ENCODE measurements at regions not wholly inside any gene's neighbourhood (a gene's known extent, or its start where the extent isn't known, plus 50 kb on each side); places are given as distances from the start of the nearest gene placed in this dataset.
"Not testable (repeated sequence)": the region's sequence is repeated elsewhere in the genome, so short reads cannot be mapped to it uniquely, and the experiment has no call there.

DNA sequence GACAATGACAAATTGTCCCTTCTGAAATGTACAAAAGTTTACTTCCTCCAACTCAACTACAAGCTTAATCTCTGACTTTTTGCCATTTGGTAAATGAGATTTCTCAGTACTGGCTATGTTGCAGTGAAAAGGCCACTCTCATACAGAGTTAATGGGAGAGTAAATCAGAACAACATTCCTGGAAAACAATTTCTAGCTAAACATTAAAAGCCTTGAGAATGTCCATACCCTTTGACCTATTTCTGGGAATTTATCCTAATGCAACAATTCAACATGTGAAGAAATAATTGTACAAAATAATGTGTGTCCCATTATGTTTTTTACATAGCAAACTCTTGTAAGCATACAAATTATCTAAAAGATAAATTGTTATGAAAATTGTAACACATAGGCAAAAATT lies 56.3 kb upstream of the SPEF2 start:
- DNase-seq: no peak

DNA sequence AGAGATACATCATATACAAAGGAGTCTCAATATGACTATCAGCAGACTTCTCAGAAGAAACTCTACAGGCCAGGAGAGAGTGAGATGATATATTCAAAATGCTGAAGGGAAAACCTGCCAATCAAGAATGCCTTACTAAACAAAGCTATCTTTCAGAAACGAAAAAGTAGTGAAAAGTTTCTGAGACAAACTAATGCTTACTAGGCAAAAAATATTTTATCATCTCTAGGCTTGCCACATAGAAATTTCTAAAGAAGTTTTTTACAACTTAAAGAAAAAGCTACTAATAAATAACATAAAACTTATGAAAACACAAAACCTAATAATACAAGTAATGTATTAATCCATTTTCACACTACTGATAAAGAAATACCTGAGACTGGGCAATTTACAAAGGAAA lies 59.9 kb upstream of the SPEF2 start:
- DNase-seq: no peak

DNA sequence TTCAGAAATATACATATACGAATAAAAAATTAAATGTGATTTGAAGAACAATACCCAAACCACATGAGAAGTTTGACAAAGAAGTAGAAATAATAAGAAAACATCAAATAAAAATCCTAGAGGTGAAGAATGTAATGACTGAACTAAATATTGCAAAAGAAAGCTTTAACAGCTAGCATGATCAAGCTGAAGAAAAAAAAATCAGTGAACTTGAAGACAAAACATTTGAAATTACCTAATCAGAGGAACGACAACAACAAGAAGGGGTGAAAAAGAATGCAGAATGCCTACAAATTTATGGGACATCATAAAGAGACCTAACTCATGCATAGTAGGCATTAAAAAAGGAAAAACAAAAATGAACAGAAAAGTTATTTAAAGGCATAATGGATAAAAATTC lies 60.5 kb upstream of the SPEF2 start:
- DNase-seq: no peak

DNA sequence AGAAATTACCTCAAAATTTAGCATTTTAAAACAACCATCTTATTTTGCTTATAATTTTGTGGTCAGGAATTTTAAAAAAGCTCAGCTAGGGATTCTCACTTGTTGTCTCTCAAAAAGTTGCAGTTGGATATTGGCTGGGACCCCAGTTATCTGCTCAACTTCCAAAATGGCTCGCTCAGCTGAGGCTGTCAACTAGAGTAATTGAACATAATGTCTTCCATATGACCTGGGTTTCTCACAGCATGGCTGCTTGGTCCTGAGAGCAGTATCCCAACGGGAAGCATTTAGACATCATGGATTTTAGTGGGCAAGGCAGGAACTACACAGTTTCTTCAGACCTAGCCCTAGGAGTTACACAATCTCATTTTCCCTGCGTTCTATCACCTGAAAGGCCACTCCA lies 63.6 kb upstream of the SPEF2 start:
- DNase-seq: no peak

DNA sequence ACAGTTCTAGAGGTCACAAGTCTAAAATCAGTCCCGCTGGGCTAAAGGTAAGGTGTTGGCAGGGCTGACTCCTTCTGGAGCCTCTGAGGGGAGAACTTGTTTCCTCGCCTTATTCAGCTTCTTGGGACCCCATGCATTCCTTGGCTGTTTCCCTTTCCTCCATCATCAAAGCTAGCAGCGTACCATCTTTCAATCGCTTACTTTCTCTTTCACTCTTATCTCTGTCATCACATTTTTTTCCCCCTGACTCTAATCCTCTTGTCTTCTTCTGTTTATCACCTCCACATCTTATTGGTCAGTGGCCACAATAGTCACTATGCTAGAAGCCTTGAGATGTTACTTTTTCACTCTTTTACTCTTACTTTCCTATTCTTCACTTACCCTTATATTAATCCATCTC lies 72.5 kb upstream of the SPEF2 start:
- no peak for DNase-seq

DNA sequence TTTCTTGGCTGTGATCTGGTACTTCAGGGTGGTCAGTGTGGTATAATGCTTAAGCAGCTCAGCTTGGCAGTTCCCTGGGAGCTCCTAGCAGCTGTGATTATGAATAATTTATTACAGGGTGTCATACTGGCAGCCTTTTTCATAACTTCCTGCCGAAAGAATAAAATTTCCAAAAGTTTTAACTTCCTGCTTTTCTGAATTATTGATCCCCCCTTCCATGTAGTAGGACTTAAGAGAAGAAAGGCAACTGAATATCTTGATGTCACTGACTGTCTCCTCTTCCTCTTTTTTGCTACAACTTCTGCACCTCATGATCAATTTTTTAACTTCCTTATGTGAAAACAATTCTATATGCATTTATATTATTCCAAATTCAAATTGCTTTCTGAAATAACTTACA lies 74.3 kb upstream of the SPEF2 start:
- no peak for DNase-seq

DNA sequence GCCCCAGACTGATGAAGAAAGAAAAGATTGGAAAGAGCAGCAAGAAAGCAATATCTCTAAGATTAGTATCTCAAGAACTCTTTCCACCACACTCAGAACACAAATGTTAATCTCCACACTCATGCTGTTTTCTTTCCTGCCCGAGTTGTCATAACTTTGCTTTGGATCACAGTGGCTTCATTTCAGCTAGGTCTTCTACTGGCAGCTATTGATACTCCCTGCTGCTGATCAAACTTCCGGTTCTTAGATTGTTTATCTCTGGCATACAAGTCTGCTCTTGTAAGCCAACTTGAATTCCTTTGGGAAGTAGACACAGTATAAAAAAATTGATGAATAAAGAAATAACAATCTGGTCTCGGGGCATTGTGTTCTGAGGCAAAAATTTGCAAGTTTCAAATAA lies 77.7 kb upstream of the SPEF2 start:
- no peak for DNase-seq

DNA sequence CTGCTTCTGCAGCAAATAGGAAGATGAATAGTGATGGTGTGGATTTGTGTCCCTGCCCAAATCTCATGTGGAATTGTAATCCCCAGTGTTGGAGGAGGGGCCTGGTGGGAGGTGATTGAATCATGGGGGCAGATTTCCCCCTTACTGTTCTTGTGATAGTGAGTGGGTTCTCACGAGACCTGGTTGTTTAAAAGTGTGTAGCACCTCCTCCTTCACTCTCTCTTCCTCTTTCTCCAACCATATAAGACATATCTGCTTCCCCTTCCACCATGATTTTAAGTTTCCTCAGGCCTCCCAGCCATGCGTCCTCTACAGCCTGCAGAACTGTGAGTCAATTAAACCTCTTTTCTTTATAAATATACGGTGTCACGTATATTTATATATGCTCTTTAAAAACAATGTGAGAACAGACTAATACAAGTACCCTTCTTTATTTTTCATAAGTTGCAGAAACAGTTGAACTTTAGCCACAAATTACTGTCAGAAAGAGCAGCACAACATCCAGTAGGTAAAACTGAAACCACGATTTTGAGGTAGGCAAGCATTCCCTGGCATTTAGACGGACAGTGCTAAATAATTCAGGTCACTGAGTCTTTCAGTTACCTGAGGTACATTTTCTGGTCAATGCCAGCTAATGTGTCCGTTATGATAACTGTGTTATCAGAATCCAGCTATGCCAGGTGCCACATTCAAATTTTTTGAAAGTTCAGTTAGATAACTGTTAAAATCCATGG lies 79.3 kb upstream of the SPEF2 start:
- DNase-seq: no peak

DNA sequence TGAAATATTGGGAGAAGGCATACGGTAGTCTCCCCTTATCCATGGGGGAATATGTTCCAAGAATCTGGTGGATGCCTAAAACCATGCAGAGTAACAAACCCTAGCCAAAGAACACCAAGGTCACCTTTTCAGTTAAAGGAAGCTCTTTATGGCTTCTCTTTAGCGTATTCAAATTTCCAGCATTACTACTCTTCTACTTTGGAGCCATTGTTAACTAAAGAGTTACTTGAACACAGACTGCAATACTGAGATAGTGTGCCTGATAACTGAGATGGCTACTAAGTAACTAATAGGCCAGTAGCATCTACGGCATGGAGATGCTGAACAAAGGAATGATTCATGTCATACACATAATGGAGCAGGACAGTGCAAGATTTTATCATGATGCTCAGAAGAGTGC lies 84.5 kb upstream of the SPEF2 start:
- DNase-seq: no peak

DNA sequence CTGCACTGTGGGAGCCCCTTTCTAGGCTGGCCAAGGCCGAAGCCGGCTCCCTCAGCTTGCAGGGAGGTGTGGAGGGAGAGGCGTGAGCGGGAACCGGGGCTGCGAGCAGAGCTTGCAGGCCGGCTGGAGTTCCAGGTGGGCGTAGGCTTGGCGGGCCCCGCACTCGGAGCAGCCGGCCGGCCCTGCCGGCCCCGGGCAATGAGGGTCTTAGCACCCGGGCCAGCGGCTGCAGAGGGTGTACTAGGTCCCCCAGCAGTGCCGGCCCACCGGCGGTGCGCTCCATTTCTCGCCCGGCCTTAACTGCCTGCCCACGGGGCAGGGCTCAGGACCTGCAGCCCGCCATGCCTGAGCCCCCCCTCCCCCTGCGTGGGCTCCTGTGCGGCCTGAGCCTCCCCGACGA lies 86.1 kb upstream of the SPEF2 start:
- not testable (repeated sequence) for DNase-seq

DNA sequence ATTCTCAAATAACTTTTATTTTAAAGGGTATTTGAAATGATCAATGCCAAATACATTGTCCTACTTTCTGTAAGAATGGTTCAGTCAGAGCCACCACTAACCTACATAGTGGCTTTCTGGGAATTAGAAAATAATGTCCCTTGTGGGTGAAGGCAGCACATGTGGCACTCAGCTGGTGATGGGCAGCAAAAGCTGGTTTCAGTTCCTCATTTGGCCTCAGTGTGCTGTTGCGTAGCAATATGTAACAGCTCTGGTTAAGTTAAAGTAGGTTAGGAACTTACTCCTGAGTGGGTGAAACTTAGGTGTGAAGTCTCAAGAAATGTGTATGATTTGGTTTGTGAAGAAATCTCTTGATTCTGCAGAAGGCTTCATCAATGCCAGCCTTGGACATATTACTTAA lies 99.6 kb upstream of the SPEF2 start:
- DNase-seq: no peak

DNA sequence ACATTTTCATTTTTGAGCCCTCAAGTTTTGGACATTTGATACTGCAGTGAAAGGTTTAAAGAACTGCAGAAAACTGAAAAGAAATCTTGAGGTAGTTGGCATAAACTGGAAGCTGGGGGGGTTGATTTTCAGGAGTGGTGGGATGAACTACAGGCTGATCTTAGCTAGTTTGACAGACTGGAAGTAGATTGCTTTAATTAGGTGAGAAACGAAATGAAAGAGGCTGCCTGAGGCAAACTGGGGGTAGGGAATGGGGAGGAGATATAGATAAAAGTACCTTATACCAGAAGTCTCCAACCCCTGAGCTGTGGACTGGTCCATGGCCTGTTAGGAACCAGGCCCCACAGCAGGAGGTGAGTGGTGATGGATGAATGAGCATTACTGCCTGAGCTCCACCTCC lies 101.4 kb upstream of the SPEF2 start:
- no peak for DNase-seq

DNA sequence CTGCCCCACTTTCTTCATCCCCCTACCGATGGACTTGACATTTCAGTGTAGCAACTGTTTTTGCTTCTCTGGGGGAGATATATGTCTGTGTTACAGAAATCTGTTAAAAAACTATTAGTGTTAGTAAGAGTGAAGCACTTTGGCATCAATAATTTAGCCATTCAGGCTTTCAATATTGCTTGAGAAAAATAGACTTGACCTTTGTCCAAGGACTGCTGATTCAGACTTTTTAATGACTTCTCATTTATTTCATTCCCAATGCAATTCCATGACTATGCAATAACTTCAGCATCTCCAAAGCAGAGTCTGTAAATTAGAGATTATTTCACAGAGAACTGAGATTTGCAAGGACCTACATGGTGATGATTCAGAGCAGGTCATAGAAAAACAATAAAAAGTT lies 104.1 kb upstream of the SPEF2 start:
- no peak for DNase-seq

DNA sequence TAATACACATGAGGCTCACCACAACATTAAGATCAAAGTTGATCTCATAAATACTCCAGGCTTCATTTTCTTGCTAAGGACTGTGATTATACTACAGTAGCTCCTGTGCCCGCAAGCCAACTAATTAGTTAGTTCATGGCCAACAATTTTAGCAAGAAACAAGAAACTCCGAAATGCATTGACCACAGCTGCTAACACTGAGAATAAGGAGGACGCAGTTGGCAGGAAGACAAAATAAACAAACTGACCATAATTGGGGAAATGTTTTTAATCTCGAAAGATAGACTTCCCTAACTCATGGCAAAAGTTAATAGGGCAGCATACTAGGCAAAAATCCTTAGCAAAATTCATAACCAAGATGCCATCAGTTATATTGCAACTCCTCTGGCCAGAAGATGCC lies 115.5 kb upstream of the SPEF2 start:
- no peak for DNase-seq

DNA sequence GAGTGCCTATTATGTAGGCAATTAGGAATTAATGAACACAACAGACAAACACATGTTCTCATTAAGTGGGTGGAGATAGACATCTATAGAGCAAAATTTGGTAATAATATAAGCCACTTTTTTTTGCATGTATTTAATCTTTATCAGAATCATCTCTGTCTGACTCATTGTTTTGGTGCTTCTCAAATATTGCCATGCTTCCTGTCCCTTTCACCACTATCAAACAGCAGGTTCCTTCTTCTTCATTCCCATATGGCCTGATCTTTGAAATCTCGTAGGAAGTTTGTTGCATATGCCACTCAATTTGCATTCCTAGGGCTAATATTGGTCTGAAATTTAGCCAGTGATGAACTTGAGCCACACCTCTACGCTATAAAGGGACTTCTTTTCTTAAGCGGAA lies 128.9 kb upstream of the SPEF2 start:
- DNase-seq: no peak

DNA sequence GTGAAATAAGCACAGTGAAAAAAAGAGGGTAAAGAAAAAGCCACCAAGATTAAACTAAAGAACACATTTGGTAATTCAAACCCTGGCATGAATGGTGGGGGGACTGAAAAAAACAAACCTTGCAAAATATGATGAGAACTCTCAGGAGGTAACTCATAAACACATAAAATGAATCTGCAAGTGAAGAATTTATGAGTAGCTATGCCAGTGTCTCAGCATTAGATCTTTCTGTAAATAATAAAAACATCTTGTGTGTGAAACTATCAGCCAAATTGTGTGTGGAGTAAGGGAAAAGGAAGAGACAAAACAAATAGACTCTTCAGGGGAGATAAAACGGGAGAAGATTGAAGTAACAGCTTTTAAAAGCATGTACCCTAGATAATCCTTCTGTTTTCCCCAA lies 129.6 kb upstream of the SPEF2 start:
- DNase-seq: no peak

DNA sequence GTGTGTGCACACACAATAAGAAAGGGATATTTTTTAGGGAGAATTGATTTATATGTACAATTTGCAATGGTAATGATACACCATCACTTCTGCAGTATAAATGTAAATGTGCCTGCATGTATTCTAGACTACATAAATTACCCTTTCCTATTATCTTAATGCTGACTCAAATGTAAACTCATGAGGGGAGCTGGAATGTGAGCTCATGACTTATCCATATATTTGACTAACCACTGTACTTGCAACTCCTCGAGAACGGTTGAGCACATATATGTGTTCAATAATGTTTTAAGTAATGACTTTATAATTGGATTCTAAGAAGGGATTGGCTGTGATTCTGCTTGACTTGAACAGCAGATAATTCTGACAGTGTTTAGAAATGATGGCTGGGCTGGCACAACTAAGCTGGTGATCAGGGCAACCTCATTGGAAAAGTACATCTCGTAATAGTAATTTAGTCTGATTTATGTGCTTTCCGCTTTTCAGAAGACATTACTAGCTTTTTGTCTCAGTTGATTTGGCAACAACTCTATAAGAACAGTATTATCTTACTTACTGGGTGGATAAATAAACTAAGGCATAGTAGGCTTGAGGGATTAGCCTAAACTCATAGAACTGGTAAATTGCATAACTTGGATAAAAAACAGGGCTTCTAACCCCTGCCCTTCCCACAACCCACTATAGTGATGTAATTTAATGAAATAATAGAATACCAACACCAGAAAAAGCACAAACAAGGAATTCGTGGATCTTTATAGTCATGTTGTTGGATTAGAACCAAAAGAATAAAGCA lies 130.2 kb upstream of the SPEF2 start:
- DNase-seq: no peak

DNA sequence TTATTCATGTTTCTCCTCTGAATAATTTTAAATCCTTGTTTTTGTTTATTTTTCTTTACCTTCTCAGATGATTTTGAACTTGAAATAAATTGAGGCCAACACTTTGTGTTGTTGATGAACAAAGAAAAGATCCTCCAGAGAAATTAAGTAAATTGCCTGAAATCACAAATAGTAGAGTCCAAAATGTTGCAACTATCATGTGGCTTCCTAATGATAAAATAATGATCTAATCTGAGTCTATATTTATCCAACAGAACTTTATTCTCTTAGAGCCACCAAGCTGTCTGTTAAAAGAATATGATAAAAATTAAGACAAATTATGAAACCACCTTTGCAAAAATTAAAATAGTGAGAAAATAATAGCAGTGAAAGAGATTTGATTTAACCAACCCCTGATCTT lies 132.2 kb upstream of the SPEF2 start:
- DNase-seq: no peak

DNA sequence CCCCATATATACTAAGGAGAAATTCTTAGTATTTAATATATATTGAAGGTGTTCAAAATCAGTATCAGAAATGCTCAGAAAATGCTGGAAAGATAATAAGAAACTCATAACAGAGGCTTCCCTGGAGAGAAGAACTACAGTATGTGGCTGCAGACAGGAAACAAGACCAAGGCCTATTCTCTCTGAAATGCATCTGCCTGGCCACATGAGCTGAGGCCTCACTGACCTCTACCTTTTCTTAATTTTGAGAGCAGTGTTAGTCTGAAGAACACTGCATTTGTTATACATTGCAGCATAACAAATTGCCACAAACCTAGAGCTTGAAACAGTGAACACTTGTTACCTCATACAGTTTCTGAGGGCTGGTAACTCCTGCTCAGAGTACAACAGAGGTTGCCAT lies 133.4 kb upstream of the SPEF2 start:
- DNase-seq: no peak

DNA sequence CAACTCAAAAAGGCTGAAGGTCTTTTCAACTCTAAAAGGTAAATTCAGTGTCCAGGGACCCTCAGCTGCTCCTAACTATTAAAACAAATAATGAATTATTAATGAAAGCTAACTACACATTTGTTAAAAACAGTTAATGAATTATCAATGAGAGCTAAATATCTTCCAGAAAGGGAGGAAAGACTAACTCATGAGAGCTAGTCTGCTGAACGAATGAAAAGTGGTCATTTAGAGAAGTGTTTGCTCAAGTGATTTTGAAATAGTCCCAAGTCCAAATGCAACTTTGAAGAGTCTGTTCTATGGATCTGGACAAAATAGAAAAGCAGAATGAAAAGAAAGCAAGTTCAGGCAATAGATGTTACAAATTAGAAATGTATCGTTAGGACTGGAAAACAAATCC lies 133.9 kb upstream of the SPEF2 start:
- DNase-seq: no peak

DNA sequence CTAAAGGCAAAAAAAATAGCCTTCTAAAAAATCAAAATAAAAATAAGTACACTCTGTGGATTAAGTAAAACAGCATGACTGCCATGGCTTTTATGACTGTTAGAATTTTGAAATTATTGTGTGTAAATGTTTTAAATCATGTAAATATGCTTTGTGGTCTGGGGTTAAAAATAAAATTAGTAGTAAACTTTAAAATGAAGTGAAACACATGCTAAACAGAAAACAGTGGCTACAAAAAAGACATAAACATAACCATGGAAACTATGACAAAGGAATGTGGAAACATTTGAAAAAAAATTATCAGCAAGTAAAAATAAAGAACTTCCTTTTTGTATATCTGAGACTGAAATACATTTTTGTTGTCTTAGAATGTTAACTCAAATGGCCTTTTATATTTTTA lies 134.5 kb upstream of the SPEF2 start:
- DNase-seq: no peak

DNA sequence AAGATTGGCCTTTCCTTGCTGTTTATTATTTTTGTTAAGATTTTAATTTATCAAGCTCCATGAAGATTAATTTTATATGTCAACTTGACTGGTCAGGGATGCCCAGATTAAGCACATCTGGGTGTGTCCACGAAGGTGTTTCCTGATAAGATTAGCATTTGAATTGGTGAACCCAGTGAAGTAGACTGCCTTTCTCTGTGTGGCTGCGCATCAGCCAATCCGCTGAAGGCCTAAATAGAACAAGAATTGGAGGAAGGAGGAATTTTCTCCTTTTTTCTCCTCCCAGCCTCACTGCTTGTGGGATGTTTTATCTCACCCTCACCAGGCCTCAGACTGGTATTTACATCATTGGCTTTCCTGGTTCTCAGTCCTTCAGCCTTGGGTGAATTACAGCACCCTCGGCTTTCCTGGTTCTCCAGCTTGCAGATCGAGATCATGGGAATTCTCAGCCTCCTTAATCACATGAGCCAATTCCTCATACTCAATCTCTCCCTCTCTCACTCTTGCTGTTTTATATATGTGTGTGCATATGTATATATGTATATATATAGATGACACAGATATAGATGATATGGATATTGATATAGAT lies 135.4 kb upstream of the SPEF2 start:
- DNase-seq: no peak

DNA sequence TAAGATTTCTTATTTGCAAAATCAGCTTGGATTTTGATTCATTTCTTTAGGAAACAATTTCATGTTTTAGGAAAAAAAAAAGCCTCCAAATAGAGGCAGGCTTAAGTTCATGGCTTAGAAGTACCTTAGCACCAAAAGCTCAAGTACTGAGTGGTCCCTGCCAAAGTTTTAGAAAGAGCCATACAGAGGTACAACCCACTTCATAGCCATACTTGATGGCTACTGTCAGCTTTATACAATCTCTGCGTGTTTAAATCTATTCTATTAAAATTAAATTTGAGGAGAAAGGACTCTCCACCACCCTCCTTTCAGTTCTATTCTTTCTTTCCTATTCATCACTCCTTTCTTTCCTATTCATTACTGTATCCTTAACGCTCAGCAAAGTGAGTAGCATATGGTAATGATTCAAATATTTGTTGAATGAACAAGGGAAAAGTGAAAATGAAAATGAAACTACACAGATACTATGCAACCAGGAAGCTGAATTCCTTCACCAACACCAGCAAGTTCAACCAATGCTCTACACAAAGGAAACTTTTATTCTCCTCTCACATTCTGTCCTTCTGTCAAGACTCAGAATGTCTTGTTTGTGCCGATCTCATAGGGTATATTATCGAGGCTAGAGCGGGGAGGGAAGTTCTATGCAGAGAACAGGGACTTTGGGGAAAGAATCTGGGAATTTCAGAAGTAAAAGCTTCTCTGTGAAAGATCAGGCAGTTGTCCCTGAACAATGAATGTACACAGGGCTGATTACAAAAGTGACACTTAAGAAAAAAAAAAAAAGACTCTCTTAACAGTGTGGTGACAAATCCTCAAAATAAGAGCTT lies 138.6 kb upstream of the SPEF2 start:
- no peak for DNase-seq

DNA sequence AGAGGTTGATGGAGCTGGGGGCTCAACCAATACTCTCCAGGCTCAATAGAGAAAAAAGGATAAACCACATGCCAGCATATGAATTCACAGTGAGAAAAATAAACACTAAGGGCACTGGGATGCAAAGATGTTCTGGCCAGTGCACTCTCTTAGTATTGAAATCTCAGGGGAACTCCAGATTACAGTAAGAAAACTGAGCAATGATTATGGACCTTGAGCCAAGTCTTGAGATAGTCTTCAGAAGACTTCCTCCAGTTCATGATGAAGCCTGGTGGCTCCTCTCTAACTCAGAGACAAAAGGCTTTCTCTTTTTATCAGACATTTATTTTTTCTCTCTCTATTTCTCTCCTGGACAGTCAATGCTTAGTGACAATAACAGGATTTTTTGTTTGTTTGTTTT lies 139.8 kb upstream of the SPEF2 start:
- DNase-seq: no peak

Data from activated T-cell treated with anti-CD3 and anti-CD28 coated beads, Interleukin-2, amount 50 U/mL, for 48 hours (primary cell).